Activated B cell treated with CpG ODN at 0.5 μM for 24 hours (primary cell): ENCODE measurements at regions not wholly inside any gene's neighbourhood (a gene's known extent, or its start where the extent isn't known, plus 50 kb on each side); places are given as distances from the start of the nearest gene placed in this dataset.

ENCODE experiments used
- ATAC-seq: fragments of 200-7000 bp; cut with Tn5 transposase; one replicate; pipeline ENCODE4 v1.10.0; 2021; ENCODE audit warnings: low read depth, mild to moderate bottlenecking, moderate library complexity
- CTCF ChIA-PET: fragments of 350-600 bp; sonication (Branson Sonifier 250); formaldehyde crosslinking; loops from one replicate; lab custom pipeline; 2021; ENCODE audit warnings: antibody characterized with exemption; lab: Charles Lee
- POLR2A ChIA-PET: fragments of 350-600 bp; sonication (Branson Sonifier 250); formaldehyde crosslinking; loops from one replicate; lab custom pipeline; 2021; ENCODE audit warnings: antibody characterized with exemption; lab: Charles Lee
- DNase-seq: peaks from one replicate; pipeline ENCODE4 v3.0.0; 2022
- H3K27ac Mint-ChIP-seq: one replicate; pipeline ENCODE4 v1.8.0; 2020; ENCODE audit warnings: mixed read lengths
- H3K27me3 Mint-ChIP-seq: one replicate; pipeline ENCODE4 v1.8.0; 2021; ENCODE audit warnings: mixed read lengths
- H3K36me3 Mint-ChIP-seq: one replicate; pipeline ENCODE4 v1.8.0; 2021; ENCODE audit warnings: low read depth, mixed read lengths
- H3K4me1 Mint-ChIP-seq: one replicate; pipeline ENCODE4 v1.8.0; 2021; ENCODE audit warnings: mixed read lengths
- H3K4me3 Mint-ChIP-seq: one replicate; pipeline ENCODE4 v1.8.0; 2020; ENCODE audit warnings: mild to moderate bottlenecking, mixed read lengths
- H3K9me3 Mint-ChIP-seq: one replicate; pipeline ENCODE4 v1.8.0; 2020; ENCODE audit warnings: mixed read lengths
- intact Hi-C: fragments of 100-400 bp; cut with micrococcal nuclease; formaldehyde crosslinking; loops from one replicate; pipeline ENCODE4 v1.15.1; 2024
- TF ChIP-seq, protein P1 (sequence below): fragments of 200-600 bp; IDR thresholded peaks from one replicate; pipeline ENCODE4 v1.8.0; 2022; ENCODE audit warnings: antibody characterized with exemption, mild to moderate bottlenecking

DNA sequence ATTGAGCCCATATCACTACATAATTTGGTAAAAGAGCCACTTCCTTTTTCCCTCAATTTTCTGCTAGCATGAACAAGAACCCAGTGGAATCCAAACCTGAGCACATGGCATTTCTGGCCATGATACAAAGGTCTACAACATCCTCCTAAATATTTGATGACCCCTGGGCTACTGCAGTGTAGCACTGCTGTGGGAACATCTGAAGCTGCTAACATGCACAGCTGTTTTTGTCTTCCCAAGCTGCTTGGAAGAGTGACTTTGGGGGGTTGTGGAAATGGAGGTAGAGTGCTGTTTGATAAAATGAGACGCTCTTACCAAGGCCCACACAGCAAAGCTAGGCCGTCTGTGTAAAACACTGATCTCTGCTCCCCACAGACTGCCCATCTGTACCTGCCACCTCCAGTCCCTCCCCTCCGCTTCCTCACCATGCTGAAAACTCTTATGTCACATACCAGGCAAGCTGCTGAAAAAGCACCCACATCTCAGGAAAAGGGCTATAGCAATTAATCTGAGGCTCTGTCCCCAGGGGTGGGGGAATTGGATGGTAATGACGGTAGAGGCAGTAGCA lies 197.2 kb upstream of the HNRNPA3 start:
- no peak for DNase-seq
- Mint-ChIP-seq H3K36me3 (no peaks in the 10 kb centered on the region), H3K4me3 (no peak overlapping the region), H3K27ac (no peak overlapping the region), H3K4me1 (no peaks in the 10 kb centered on the region), H3K27me3 (peaks cover 9% of the 10 kb centered on the region), H3K9me3 (no peaks in the 10 kb centered on the region)
- TF ChIP-seq, protein P1, sequence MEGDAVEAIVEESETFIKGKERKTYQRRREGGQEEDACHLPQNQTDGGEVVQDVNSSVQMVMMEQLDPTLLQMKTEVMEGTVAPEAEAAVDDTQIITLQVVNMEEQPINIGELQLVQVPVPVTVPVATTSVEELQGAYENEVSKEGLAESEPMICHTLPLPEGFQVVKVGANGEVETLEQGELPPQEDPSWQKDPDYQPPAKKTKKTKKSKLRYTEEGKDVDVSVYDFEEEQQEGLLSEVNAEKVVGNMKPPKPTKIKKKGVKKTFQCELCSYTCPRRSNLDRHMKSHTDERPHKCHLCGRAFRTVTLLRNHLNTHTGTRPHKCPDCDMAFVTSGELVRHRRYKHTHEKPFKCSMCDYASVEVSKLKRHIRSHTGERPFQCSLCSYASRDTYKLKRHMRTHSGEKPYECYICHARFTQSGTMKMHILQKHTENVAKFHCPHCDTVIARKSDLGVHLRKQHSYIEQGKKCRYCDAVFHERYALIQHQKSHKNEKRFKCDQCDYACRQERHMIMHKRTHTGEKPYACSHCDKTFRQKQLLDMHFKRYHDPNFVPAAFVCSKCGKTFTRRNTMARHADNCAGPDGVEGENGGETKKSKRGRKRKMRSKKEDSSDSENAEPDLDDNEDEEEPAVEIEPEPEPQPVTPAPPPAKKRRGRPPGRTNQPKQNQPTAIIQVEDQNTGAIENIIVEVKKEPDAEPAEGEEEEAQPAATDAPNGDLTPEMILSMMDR = no peak
- no peak for ATAC-seq
- POLR2A ChIA-PET = no interaction called here
- intact Hi-C loops = no loop called here
- CTCF ChIA-PET = no interaction called here

DNA sequence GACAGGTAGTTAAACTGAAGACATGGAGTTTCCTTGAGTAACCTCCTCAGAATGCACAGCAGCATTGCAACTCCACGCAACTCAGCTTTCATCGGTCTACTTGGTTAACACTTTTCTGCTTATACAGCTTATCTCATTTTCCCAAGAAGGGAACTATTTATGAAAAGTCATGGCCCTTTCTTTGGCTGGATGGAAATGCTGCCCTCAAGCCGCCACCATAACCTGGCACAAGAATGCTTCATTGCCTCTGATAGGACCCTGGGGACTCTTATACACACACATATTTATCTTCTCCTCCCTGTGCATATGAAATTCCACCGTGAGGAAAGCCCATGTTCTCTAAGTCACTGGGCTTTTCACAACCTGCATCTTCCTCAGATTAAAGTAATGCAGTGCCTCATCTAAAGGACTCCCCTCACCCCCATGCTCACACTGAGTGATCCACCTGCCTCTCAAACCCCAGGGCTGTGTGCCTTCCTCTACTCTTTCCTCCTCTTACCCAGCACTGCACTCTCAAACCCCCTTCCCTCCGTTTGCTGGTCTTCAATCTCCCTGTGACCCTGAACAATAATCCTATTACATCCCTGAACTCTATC lies 192.0 kb upstream of the HNRNPA3 start:
- H3K27ac Mint-ChIP-seq = no peak overlapping the region
- DNase-seq = no peak

DNA sequence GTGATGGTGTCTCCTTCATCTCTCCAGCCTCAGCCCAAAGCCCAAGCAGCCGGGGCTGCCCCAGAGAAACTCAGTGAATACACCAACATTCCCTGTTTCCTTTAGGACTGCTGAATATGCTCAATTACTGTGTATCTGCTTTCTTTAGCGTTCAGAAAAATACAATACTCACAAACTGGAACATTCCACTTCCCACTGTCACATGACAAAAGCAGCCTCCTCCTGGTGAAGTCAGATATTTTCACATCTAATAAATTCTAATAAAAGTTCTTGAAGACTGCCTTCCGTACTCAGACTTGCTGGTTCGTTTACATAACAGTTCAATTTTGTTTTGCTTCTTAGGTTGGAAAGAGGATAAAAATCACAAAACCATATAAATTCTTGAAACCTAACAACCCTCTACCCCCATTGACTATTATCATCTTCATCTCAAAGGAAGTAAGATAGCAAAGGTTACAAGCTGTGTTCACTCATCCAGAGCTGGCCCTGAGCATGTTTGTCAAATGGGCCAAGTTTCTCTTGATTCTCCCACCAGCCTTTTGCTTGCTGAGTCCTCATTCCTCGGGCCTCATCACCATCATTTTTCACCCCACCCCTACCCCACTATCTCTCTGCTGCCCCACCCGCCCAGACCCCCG lies 190.8 kb upstream of the HNRNPA3 start:
- peaks cover 3% of the 10 kb centered on the region for H3K27me3 Mint-ChIP-seq
- no peaks in the 10 kb centered on the region for H3K36me3 Mint-ChIP-seq
- no peak overlapping the region for H3K4me3 Mint-ChIP-seq
- H3K27ac Mint-ChIP-seq = no peak overlapping the region
- TF ChIP-seq, protein P1 = no peak
- ChIA-PET POLR2A (no interaction called here), CTCF (no interaction called here)
- no peaks in the 10 kb centered on the region for H3K9me3 Mint-ChIP-seq
- DNase-seq (no peak), ATAC-seq (no peak)
- intact Hi-C loops = no loop called here
- no peaks in the 10 kb centered on the region for H3K4me1 Mint-ChIP-seq

More for the DNA sequence above, 192.0 kb upstream of the HNRNPA3 start:
- TF ChIP-seq, protein P1 = no peak
- intact Hi-C loops = no loop called here
- Mint-ChIP-seq H3K9me3 (no peaks in the 10 kb centered on the region), H3K4me3 (no peak overlapping the region), H3K4me1 (no peaks in the 10 kb centered on the region), H3K36me3 (no peaks in the 10 kb centered on the region), H3K27me3 (peaks cover 6% of the 10 kb centered on the region)
- ChIA-PET CTCF (no interaction called here), POLR2A (no interaction called here)
- no peak for ATAC-seq

DNA sequence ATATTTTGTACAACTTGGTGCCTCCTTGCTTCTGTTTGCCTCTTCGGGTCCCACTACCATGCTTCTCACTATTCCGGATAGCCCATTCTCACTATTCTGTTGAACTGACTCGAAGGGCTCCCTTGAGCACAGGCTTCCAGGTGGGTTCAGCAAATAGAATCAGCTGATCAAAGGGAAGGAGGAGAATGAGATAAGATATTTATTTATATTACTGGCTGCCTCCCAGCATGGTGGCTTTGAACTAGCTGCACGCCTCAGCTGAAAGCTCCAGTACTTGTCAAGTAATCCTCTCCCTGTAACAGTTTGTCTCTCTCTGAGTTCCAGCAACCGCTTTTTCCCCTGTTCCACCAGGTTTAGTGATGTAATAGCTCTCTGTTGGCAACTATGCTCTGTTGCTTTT lies 187.8 kb upstream of the HNRNPA3 start:
- TF ChIP-seq, protein P1 = no peak
- no peaks in the 10 kb centered on the region for H3K4me1 Mint-ChIP-seq
- H3K9me3 Mint-ChIP-seq = no peaks in the 10 kb centered on the region
- no peak overlapping the region for H3K27ac Mint-ChIP-seq
- intact Hi-C loops = no loop called here
- H3K27me3 Mint-ChIP-seq = peaks cover 5% of the 10 kb centered on the region
- no peak for DNase-seq
- ChIA-PET CTCF (no interaction called here), POLR2A (no interaction called here)
- H3K36me3 Mint-ChIP-seq = no peaks in the 10 kb centered on the region
- ATAC-seq = no peak
- no peak overlapping the region for H3K4me3 Mint-ChIP-seq

DNA sequence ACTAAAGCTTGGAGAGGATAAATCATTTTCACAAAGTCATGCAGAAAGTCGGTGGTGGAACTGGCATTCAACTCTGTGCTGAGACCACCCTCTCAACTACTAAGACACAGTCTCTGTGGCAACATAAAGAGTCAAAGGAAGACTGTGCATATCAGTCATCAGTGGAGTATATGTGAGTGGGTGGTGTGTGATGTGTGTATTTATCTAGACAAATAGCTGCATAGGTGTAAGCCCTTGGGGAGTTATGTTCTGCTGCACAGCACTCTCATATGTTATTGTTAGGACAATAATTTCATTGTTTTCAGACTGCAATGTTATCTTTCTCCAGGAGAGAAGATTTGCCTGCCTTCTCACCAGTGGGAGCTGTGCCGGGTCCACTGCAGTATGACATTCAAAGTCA lies 186.3 kb upstream of the HNRNPA3 start:
- H3K36me3 Mint-ChIP-seq = no peaks in the 10 kb centered on the region
- no peaks in the 10 kb centered on the region for H3K4me1 Mint-ChIP-seq
- H3K27ac Mint-ChIP-seq = no peak overlapping the region
- TF ChIP-seq, protein P1 = no peak
- H3K27me3 Mint-ChIP-seq = peaks cover 5% of the 10 kb centered on the region
- DNase-seq = no peak
- no peaks in the 10 kb centered on the region for H3K9me3 Mint-ChIP-seq
- ChIA-PET POLR2A (no interaction called here), CTCF (no interaction called here)
- ATAC-seq = no peak
- intact Hi-C loops = no loop called here
- no peak overlapping the region for H3K4me3 Mint-ChIP-seq
